ENCODE measurements at regions not wholly inside any gene's neighbourhood (a gene's known extent, or its start where the extent isn't known, plus 50 kb on each side); places are given as distances from the start of the nearest gene placed in this dataset.

DNA sequence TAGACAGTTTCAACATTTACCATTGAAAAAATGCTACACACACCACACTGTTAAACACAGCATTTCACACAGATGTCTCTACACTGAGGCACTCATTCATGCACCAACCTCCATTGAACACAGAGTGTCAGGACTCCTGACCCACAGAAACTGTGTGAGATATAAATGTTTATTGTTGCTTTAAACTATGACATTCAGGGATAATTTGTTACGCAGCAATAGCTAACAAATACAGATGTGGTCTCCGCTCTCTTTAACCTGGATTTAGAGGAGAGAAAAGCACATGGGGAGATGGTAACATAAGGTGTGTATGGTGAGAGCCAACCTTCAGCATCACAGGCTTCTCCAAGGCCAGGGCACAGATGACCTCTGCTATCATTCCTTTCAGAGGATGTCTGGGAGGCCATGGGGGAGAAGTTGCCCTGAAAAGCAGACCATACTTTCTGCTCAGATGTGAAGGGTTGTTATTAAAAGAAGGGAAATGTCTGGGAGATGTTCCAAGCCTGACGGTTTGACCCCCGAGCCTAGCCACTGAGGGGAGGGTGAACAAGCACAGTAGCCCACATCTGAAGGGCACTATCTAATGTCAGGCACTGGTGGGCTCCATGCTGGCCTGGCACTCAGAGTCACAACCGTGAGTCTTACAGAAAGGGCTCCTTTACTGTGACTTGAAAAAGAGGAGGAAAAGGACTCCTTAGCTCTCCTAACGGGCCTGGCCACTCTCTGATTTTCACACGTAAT, 284.5 kb upstream of the TLE3 start:
- TF ChIP-seq GABPA (IDR thresholded peaks at IDR 0.05; ENCODE audit: low read depth) (no peak), CTCF (IDR thresholded peaks at IDR 0.05; ENCODE audit: insufficient read depth, low read length) (no peak), POLR2AphosphoS5 (IDR thresholded peaks at IDR 0.05; ENCODE audit: low read depth) (no peak)
- TF ChIP-seq, protein P1, sequence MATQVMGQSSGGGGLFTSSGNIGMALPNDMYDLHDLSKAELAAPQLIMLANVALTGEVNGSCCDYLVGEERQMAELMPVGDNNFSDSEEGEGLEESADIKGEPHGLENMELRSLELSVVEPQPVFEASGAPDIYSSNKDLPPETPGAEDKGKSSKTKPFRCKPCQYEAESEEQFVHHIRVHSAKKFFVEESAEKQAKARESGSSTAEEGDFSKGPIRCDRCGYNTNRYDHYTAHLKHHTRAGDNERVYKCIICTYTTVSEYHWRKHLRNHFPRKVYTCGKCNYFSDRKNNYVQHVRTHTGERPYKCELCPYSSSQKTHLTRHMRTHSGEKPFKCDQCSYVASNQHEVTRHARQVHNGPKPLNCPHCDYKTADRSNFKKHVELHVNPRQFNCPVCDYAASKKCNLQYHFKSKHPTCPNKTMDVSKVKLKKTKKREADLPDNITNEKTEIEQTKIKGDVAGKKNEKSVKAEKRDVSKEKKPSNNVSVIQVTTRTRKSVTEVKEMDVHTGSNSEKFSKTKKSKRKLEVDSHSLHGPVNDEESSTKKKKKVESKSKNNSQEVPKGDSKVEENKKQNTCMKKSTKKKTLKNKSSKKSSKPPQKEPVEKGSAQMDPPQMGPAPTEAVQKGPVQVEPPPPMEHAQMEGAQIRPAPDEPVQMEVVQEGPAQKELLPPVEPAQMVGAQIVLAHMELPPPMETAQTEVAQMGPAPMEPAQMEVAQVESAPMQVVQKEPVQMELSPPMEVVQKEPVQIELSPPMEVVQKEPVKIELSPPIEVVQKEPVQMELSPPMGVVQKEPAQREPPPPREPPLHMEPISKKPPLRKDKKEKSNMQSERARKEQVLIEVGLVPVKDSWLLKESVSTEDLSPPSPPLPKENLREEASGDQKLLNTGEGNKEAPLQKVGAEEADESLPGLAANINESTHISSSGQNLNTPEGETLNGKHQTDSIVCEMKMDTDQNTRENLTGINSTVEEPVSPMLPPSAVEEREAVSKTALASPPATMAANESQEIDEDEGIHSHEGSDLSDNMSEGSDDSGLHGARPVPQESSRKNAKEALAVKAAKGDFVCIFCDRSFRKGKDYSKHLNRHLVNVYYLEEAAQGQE (IDR thresholded peaks at IDR 0.05; ENCODE audit: insufficient replicate concordance, low read depth), result no peak
